Left lung (tissue), 4 donors: ENCODE measurements at regions not wholly inside any gene's neighbourhood (a gene's known extent, or its start where the extent isn't known, plus 50 kb on each side); places are given as distances from the start of the nearest gene placed in this dataset.

Experiments used
- ATAC-seq: fragments of 200-7000 bp; cut with Tn5 transposase; one replicate; pipeline ENCODE4 v1.9.1; 2020; ENCODE audit warnings: moderate library complexity
- DNase-seq, 4 donors: peaks; one replicate each; pipeline ENCODE4 v3.0.0-alpha.2; 2013 to 2020
- H3K27ac ChIP-seq, 2 donors: fragments of 200-600 bp; sonication (generic) in 1 of 2; one replicate each; pipeline versions ENCODE4 v1.5.0 to v1.8.0; 2020 to 2021
- H3K27me3 ChIP-seq, 2 donors: fragments of 200-600 bp; sonication (generic) in 1 of 2; one replicate each; pipeline versions ENCODE4 v1.5.0 to v1.8.0; 2020 to 2021
- H3K36me3 ChIP-seq, 2 donors: fragments of 200-600 bp; sonication (generic) in 1 of 2; one replicate each; pipeline versions ENCODE4 v1.5.0 to v1.8.0; 2020 to 2021
- H3K4me1 ChIP-seq, 2 donors: fragments of 200-600 bp; one replicate each; pipeline ENCODE4 v1.8.0; 2021
- H3K4me3 ChIP-seq, 2 donors: fragments of 200-600 bp; sonication (generic) in 1 of 2; one replicate each; pipeline versions ENCODE4 v1.5.0 to v1.8.0; 2020 to 2021; ENCODE audit warnings: mild to moderate bottlenecking in 1 of 2
- H3K9me3 ChIP-seq, 2 donors: fragments of 200-600 bp; sonication (generic) in 1 of 2; one replicate each; pipeline versions ENCODE4 v1.5.0 to v1.8.0; 2020 to 2021
- intact Hi-C, 2 donors: fragments of 100-400 bp; cut with DNase I; formaldehyde crosslinking; loops; one replicate each; pipeline versions ENCODE4 v1.11.2 to v1.14.2; 2022
- TF ChIP-seq, protein P1 (sequence below), 2 donors: fragments of 200-600 bp; sonication (generic) in 1 of 2; IDR thresholded peaks; one replicate each; pipeline versions ENCODE4 v1.5.0 to v1.8.0; 2021; ENCODE audit warnings: antibody characterized with exemption in 2 of 2
- donor health status: DM: no; HTN: yes; CAD: no.
- donor health status: DM: no; HTN: no; CAD: no.

DNA sequence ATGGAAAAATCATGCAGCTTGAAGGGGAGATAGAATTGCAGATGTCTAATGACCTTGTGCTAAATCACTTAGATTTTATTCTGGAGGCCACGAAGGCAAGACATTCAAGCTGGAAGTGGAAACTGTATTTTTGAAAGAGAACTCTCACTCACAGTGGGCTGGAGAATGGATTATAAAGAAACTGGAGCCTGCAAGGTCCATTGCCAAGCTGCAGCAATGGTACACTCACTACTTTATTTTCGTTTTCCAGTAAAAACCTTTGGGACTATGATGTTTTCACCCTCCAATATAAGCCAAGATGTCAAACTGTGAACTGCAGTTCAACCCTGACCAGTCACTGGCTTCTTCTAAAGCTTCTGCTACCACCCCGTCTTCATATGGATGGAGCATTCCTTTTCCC, 62.0 kb downstream of the SKIDA1 start:
- Histone ChIP-seq H3K27ac (no peak overlapping the region), H3K4me3 (no peak overlapping the region), H3K9me3 (no peaks in the 10 kb centered on the region), H3K27me3 (no peaks in the 10 kb centered on the region), H3K4me1 (no peaks in the 10 kb centered on the region), H3K36me3 (no peaks in the 10 kb centered on the region)
- TF ChIP-seq, protein P1, sequence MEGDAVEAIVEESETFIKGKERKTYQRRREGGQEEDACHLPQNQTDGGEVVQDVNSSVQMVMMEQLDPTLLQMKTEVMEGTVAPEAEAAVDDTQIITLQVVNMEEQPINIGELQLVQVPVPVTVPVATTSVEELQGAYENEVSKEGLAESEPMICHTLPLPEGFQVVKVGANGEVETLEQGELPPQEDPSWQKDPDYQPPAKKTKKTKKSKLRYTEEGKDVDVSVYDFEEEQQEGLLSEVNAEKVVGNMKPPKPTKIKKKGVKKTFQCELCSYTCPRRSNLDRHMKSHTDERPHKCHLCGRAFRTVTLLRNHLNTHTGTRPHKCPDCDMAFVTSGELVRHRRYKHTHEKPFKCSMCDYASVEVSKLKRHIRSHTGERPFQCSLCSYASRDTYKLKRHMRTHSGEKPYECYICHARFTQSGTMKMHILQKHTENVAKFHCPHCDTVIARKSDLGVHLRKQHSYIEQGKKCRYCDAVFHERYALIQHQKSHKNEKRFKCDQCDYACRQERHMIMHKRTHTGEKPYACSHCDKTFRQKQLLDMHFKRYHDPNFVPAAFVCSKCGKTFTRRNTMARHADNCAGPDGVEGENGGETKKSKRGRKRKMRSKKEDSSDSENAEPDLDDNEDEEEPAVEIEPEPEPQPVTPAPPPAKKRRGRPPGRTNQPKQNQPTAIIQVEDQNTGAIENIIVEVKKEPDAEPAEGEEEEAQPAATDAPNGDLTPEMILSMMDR (IDR thresholded peaks at IDR 0.05), result no peak
- no peak for ATAC-seq
- DNase-seq, result no peak
- intact Hi-C loops, result no loop called here

DNA sequence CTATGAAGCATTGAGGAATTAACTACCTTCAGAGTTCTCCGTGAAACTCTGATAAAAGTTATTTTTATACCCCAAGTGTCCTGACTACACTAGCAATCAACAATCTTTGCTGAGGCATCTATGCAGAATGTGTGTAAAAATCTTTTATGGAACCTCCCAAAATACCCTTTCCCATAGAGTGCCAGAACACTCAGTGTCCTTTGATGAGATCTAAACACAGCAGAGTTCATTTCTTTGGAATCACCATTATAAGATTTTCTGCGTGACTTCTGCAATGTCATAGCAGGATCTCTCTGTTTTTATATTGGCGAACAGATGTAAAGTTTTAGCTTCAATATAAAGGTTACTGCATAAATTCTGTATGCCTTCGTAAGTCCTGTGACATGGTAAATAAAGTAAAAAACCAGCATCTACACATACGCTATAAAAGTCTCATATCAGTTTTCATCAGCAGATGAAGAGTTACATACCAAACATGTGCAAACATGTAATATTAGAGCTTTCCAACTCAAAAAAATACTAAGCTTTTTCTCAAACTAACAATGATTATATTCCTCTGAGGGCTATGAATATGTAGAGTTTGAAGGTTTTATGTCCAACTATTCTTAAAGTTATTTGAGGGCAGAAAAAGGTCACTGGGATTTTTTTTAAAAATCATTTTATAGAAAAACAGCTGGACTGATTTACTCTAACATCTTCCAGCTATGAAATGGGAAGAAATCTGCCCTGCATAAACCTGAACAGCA, 67.2 kb downstream of the SKIDA1 start:
- no peak for ATAC-seq
- Histone ChIP-seq H3K9me3 (peaks cover 0 to 10% of the 10 kb centered on the region in 2 donors), H3K4me1 (no peaks in the 10 kb centered on the region), H3K4me3 (no peak overlapping the region), H3K27me3 (no peaks in the 10 kb centered on the region), H3K36me3 (no peaks in the 10 kb centered on the region), H3K27ac (no peak overlapping the region)
- intact Hi-C loops, result no loop called here
- TF ChIP-seq, protein P1 (IDR thresholded peaks at IDR 0.05), result no peak
- DNase-seq, result peak in 1 of 4 donors; percentile 6

GRCh38 chr10:21456160-21456559, 69.3 kb downstream of the SKIDA1 start:
- ATAC-seq, result no peak
- no peak for DNase-seq
- TF ChIP-seq, protein P1 (IDR thresholded peaks at IDR 0.05), result no peak
- Histone ChIP-seq H3K27ac (no peak overlapping the region), H3K9me3 (peaks cover 0 to 10% of the 10 kb centered on the region in 2 donors), H3K36me3 (no peaks in the 10 kb centered on the region), H3K4me1 (no peaks in the 10 kb centered on the region), H3K4me3 (no peak overlapping the region), H3K27me3 (no peaks in the 10 kb centered on the region)
- intact Hi-C loops, result no loop called here

- Histone ChIP-seq H3K27ac (no peak overlapping the region), H3K4me1 (no peaks in the 10 kb centered on the region), H3K9me3 (peaks cover 0 to 23% of the 10 kb centered on the region in 2 donors), H3K36me3 (no peaks in the 10 kb centered on the region), H3K4me3 (no peak overlapping the region), H3K27me3 (no peaks in the 10 kb centered on the region)
- intact Hi-C loops, result no loop called here
- TF ChIP-seq, protein P1 (IDR thresholded peaks at IDR 0.05), result no peak
- ATAC-seq (no peak), DNase-seq (no peak)
These were observed 73.3 kb downstream of the SKIDA1 start for GRCh38 chr10:21452203-21452602.

- ATAC-seq (no peak), DNase-seq (no peak)
- H3K9me3 ChIP-seq, result peaks cover 0 to 13% of the 10 kb centered on the region in 2 donors
- intact Hi-C loops, result no loop called here
- TF ChIP-seq, protein P1 (IDR thresholded peaks at IDR 0.05), result no peak
- H3K4me3 ChIP-seq, result no peak overlapping the region
- H3K4me1 ChIP-seq, result no peaks in the 10 kb centered on the region
- no peaks in the 10 kb centered on the region for H3K27me3 ChIP-seq
- no peak overlapping the region for H3K27ac ChIP-seq
- no peaks in the 10 kb centered on the region for H3K36me3 ChIP-seq
These were observed 76.1 kb downstream of the SKIDA1 start for GRCh38 chr10:21449288-21449966.
